HTR-8/SVneo (cell line): ENCODE measurements at regions not wholly inside any gene's neighbourhood (a gene's known extent, or its start where the extent isn't known, plus 50 kb on each side); places are given as distances from the start of the nearest gene placed in this dataset.

Experiments used
- DNase-seq: peaks from one replicate; pipeline ENCODE4 v3.0.0; 2011; ENCODE audit warnings: low spot score, mixed read lengths; ENCODE audit not compliant: insufficient read length
- FAIRE-seq: peaks from 2 replicates; lab custom pipeline; 2011; peaks lifted over from hg19 to GRCh38; lab: Jason Lieb, UNC

GRCh38 chr4:14615671-14616070 lies 386.6 kb upstream of the CPEB2 start:
- DNase-seq (no peak), FAIRE-seq (no peak)

GRCh38 chr4:14620567-14621141 lies 381.6 kb upstream of the CPEB2 start:
- DNase-seq (no peak), FAIRE-seq (no peak)

GRCh38 chr4:14621731-14622463 lies 380.4 kb upstream of the CPEB2 start:
- FAIRE-seq, result no peak

GRCh38 chr4:14627038-14627437 lies 375.2 kb upstream of the CPEB2 start:
- FAIRE-seq, result no peak
- no peak for DNase-seq

More at GRCh38 chr4:14621731-14622463, 380.4 kb upstream of the CPEB2 start:
- no peak for DNase-seq

- no peak for DNase-seq
These were observed 370.4 kb upstream of the CPEB2 start for GRCh38 chr4:14631806-14632440.

GRCh38 chr4:14636563-14636962 lies 365.7 kb upstream of the CPEB2 start:
- DNase-seq (no peak), FAIRE-seq (no peak)

More at GRCh38 chr4:14631806-14632440, 370.4 kb upstream of the CPEB2 start:
- FAIRE-seq, result no peak

GRCh38 chr4:14640476-14640875 lies 361.8 kb upstream of the CPEB2 start:
- DNase-seq, result no peak
- FAIRE-seq, result no peak

- FAIRE-seq (no peak), DNase-seq (no peak)
These were observed 360.4 kb upstream of the CPEB2 start for GRCh38 chr4:14641871-14642270.

GRCh38 chr4:14644580-14645282 lies 357.6 kb upstream of the CPEB2 start:
- no peak for DNase-seq
- no peak for FAIRE-seq

GRCh38 chr4:14646831-14647230 lies 355.4 kb upstream of the CPEB2 start:
- no peak for FAIRE-seq
- DNase-seq, result no peak

GRCh38 chr4:14650127-14650526 lies 352.2 kb upstream of the CPEB2 start:
- DNase-seq, result no peak
- FAIRE-seq, result no peak

GRCh38 chr4:14652522-14652921 lies 349.8 kb upstream of the CPEB2 start:
- DNase-seq (no peak), FAIRE-seq (no peak)

- DNase-seq (no peak), FAIRE-seq (no peak)
These were observed 348.9 kb upstream of the CPEB2 start for GRCh38 chr4:14653338-14653737.

GRCh38 chr4:14659286-14659685 lies 343.0 kb upstream of the CPEB2 start:
- DNase-seq (no peak), FAIRE-seq (no peak)

- no peak for FAIRE-seq
- no peak for DNase-seq
These were observed 334.6 kb upstream of the CPEB2 start for GRCh38 chr4:14667624-14668151.

- DNase-seq (no peak), FAIRE-seq (no peak)
These were observed 334.0 kb upstream of the CPEB2 start for GRCh38 chr4:14668296-14668695.

GRCh38 chr4:14669371-14669770 lies 332.9 kb upstream of the CPEB2 start:
- no peak for FAIRE-seq

GRCh38 chr4:14671146-14671545 lies 331.1 kb upstream of the CPEB2 start:
- FAIRE-seq (no peak), DNase-seq (no peak)

More at GRCh38 chr4:14669371-14669770, 332.9 kb upstream of the CPEB2 start:
- DNase-seq, result no peak

GRCh38 chr4:14675279-14675985 lies 326.8 kb upstream of the CPEB2 start:
- DNase-seq, result no peak
- no peak for FAIRE-seq

- DNase-seq (no peak), FAIRE-seq (no peak)
These were observed 322.4 kb upstream of the CPEB2 start for GRCh38 chr4:14679906-14680305.
